ENCODE measurements at regions not wholly inside any gene's neighbourhood (a gene's known extent, or its start where the extent isn't known, plus 50 kb on each side); places are given as distances from the start of the nearest gene placed in this dataset.

DNA sequence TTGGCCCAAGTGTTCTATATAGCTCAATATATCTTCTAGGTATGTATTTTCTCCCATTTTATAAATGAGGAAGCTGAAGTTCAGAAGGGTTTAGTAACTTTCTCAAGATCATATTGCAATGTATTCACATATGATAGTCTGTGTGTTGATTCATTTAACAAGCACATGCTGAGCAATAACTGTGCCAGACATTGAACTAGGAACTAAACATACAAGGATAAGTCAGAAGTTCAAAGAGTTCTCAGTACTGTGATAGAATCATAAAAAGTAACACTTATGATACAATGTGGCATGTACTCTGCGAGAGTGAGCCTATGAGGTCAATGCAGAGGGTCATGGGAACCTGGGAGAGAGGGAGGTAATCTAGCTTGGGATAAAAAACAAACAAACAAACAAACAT, 1082.2 kb upstream of the TENM4 start:
- Histone ChIP-seq H3K9ac (ENCODE audit: low read length) (no peak overlapping the region), H3F3A (ENCODE audit: insufficient read depth, low read length) (no peaks in the 10 kb centered on the region), H3K79me2 (ENCODE audit: insufficient read depth, low read length) (no peaks in the 10 kb centered on the region), H3K9me2 (ENCODE audit: low read depth, low read length) (no peaks in the 10 kb centered on the region), H4K20me1 (ENCODE audit: insufficient read depth, low read length) (no peaks in the 10 kb centered on the region), H3K9me3 (ENCODE audit: low read length) (no peaks in the 10 kb centered on the region), H3K27me3 (ENCODE audit: insufficient read depth, low read length) (no peaks in the 10 kb centered on the region), H3K4me2 (ENCODE audit: low read length) (no peak overlapping the region), H3K36me3 (ENCODE audit: insufficient read depth, low read length) (no peaks in the 10 kb centered on the region), H2AFZ (ENCODE audit: low read length) (no peak overlapping the region), H3K4me3 (ENCODE audit: low read depth, low read length, poor library complexity, severe bottlenecking) (no peak overlapping the region), H3K4me1 (ENCODE audit: insufficient read depth, low read length, severe bottlenecking) (no peaks in the 10 kb centered on the region), H3K27ac (ENCODE audit: low read depth, low read length, poor library complexity, severe bottlenecking) (no peak overlapping the region)
- no peak for TF ChIP-seq EZH2 (IDR thresholded peaks at IDR 0.05; ENCODE audit: borderline replicate concordance, low read length)
- TF ChIP-seq CTCF (IDR thresholded peaks at IDR 0.05; ENCODE audit: low read length) = no peak

- Histone ChIP-seq H4K20me1 (ENCODE audit: insufficient read depth, low read length) (no peaks in the 10 kb centered on the region), H3K4me3 (ENCODE audit: low read depth, low read length, poor library complexity, severe bottlenecking) (no peak overlapping the region), H3K27ac (ENCODE audit: low read depth, low read length, poor library complexity, severe bottlenecking) (no peak overlapping the region), H3K4me1 (ENCODE audit: insufficient read depth, low read length, severe bottlenecking) (no peaks in the 10 kb centered on the region), H3K79me2 (ENCODE audit: insufficient read depth, low read length) (no peaks in the 10 kb centered on the region), H3K27me3 (ENCODE audit: insufficient read depth, low read length) (no peaks in the 10 kb centered on the region), H3K36me3 (ENCODE audit: insufficient read depth, low read length) (no peaks in the 10 kb centered on the region), H3K4me2 (ENCODE audit: low read length) (no peak overlapping the region), H3K9me3 (ENCODE audit: low read length) (no peaks in the 10 kb centered on the region), H3K9ac (ENCODE audit: low read length) (no peak overlapping the region), H3F3A (ENCODE audit: insufficient read depth, low read length) (no peaks in the 10 kb centered on the region), H3K9me2 (ENCODE audit: low read depth, low read length) (no peaks in the 10 kb centered on the region), H2AFZ (ENCODE audit: low read length) (no peak overlapping the region)
- TF ChIP-seq CTCF (IDR thresholded peaks at IDR 0.05; ENCODE audit: low read length) (no peak), EZH2 (IDR thresholded peaks at IDR 0.05; ENCODE audit: borderline replicate concordance, low read length) (no peak)
Measured at GRCh38 chr11:80521592-80521991, 1080.8 kb upstream of the TENM4 start.

DNA sequence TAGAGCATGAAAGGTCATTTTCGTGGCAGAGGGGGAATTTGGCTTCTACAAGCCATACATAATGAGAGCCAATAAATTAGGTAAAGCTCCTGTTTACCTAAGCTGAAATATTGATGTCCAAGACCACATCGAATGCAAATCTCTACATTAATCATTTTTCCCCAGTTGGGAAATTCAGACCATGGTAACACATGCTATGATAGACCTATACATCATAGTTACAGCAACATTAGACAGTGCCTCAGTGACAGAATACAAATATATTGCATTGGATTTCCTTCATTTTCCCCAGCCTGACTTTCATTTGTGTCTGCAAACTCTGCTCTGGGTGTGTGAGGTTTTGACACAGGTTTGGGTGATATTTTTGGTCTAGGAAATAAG, 1079.7 kb upstream of the TENM4 start:
- Histone ChIP-seq H3K4me2 (ENCODE audit: low read length) (no peak overlapping the region), H3K9ac (ENCODE audit: low read length) (no peak overlapping the region), H3F3A (ENCODE audit: insufficient read depth, low read length) (no peaks in the 10 kb centered on the region), H3K27ac (ENCODE audit: low read depth, low read length, poor library complexity, severe bottlenecking) (no peak overlapping the region), H2AFZ (ENCODE audit: low read length) (no peak overlapping the region), H3K36me3 (ENCODE audit: insufficient read depth, low read length) (no peaks in the 10 kb centered on the region), H3K9me3 (ENCODE audit: low read length) (no peaks in the 10 kb centered on the region), H3K79me2 (ENCODE audit: insufficient read depth, low read length) (no peaks in the 10 kb centered on the region), H3K4me3 (ENCODE audit: low read depth, low read length, poor library complexity, severe bottlenecking) (no peak overlapping the region), H3K27me3 (ENCODE audit: insufficient read depth, low read length) (no peaks in the 10 kb centered on the region), H3K9me2 (ENCODE audit: low read depth, low read length) (no peaks in the 10 kb centered on the region), H4K20me1 (ENCODE audit: insufficient read depth, low read length) (no peaks in the 10 kb centered on the region), H3K4me1 (ENCODE audit: insufficient read depth, low read length, severe bottlenecking) (no peaks in the 10 kb centered on the region)
- no peak for TF ChIP-seq CTCF (IDR thresholded peaks at IDR 0.05; ENCODE audit: low read length)
- no peak for TF ChIP-seq EZH2 (IDR thresholded peaks at IDR 0.05; ENCODE audit: borderline replicate concordance, low read length)

Data from OCI-LY1 (cell line).